ENCODE measurements at regions not wholly inside any gene's neighbourhood (a gene's known extent, or its start where the extent isn't known, plus 50 kb on each side); places are given as distances from the start of the nearest gene placed in this dataset.

GRCh38 chr10:31614611-31615010 is 295.6 kb downstream of the ZEB1 start:
- TF ChIP-seq, protein P1, sequence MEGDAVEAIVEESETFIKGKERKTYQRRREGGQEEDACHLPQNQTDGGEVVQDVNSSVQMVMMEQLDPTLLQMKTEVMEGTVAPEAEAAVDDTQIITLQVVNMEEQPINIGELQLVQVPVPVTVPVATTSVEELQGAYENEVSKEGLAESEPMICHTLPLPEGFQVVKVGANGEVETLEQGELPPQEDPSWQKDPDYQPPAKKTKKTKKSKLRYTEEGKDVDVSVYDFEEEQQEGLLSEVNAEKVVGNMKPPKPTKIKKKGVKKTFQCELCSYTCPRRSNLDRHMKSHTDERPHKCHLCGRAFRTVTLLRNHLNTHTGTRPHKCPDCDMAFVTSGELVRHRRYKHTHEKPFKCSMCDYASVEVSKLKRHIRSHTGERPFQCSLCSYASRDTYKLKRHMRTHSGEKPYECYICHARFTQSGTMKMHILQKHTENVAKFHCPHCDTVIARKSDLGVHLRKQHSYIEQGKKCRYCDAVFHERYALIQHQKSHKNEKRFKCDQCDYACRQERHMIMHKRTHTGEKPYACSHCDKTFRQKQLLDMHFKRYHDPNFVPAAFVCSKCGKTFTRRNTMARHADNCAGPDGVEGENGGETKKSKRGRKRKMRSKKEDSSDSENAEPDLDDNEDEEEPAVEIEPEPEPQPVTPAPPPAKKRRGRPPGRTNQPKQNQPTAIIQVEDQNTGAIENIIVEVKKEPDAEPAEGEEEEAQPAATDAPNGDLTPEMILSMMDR (optimal IDR thresholded peaks at IDR 0.05 in 1 of 3, IDR thresholded peaks at IDR 0.05 in 1 of 3, conservative IDR thresholded peaks at IDR 0.05 in 1 of 3; ENCODE audit: extremely low read depth in 1 of 3, insufficient read depth in 2 of 3, low read length in 3 of 3): no peak
- no peak for TF ChIP-seq EZH2 (IDR thresholded peaks at IDR 0.05; ENCODE audit: low read length)

GRCh38 chr10:31612082-31612481 is 293.1 kb downstream of the ZEB1 start:
- no peak for DNase-seq (ENCODE audit: low read depth, low spot score)
- no peaks in the 10 kb centered on the region for H3K36me3 ChIP-seq (ENCODE audit: control insufficient read depth in 2 of 2, extremely low read depth in 1 of 2, insufficient read depth in 2 of 2, low read length in 2 of 2)
- FAIRE-seq: no peak
- no peak overlapping the region for H2AFZ ChIP-seq (ENCODE audit: control insufficient read depth, low read length)
- no peaks in the 10 kb centered on the region for H3K9me1 ChIP-seq (ENCODE audit: control insufficient read depth, extremely low read depth, insufficient read depth, low read length)
- no peaks in the 10 kb centered on the region for H3K4me1 ChIP-seq (ENCODE audit: control insufficient read depth, extremely low read depth, insufficient read depth, low read length)
- H3K79me2 ChIP-seq (ENCODE audit: control insufficient read depth, insufficient read depth, low read length): no peaks in the 10 kb centered on the region
- H4K20me1 ChIP-seq (ENCODE audit: control insufficient read depth, extremely low read depth, insufficient read depth, low read length): no peaks in the 10 kb centered on the region
- dilution Hi-C loops (cut with MboI; ENCODE audit: extremely low pct_ligation_motif_present, low sequenced_read_pairs): no loop called here
- H3K4me2 ChIP-seq (ENCODE audit: control insufficient read depth, extremely low read depth, insufficient read depth, low read depth, low read length): no peak overlapping the region
- H3K27ac ChIP-seq (ENCODE audit: control insufficient read depth, insufficient read depth, low read length): no peak overlapping the region
- H3K27me3 ChIP-seq (ENCODE audit: control insufficient read depth, extremely low read depth, insufficient read depth, low read length): no peaks in the 10 kb centered on the region
- H3K9ac ChIP-seq (ENCODE audit: control insufficient read depth, extremely low read depth, insufficient read depth, low read length): no peak overlapping the region
- H3K4me3 ChIP-seq (ENCODE audit: control insufficient read depth in 2 of 3, extremely low read depth in 1 of 3, insufficient read depth in 2 of 3, low read depth in 1 of 3, low read length in 3 of 3): no peak overlapping the region
- H3K9me3 ChIP-seq (ENCODE audit: control insufficient read depth, low read depth, low read length): no peaks in the 10 kb centered on the region
- TF ChIP-seq, protein P1 (optimal IDR thresholded peaks at IDR 0.05 in 1 of 3, IDR thresholded peaks at IDR 0.05 in 1 of 3, conservative IDR thresholded peaks at IDR 0.05 in 1 of 3; ENCODE audit: extremely low read depth in 1 of 3, insufficient read depth in 2 of 3, low read length in 3 of 3): no peak
- TF ChIP-seq EZH2 (IDR thresholded peaks at IDR 0.05; ENCODE audit: low read length): no peak

More at GRCh38 chr10:31614611-31615010, 295.6 kb downstream of the ZEB1 start:
- no peak overlapping the region for H2AFZ ChIP-seq (ENCODE audit: control insufficient read depth, low read length)
- H3K4me3 ChIP-seq (ENCODE audit: control insufficient read depth in 2 of 3, extremely low read depth in 1 of 3, insufficient read depth in 2 of 3, low read depth in 1 of 3, low read length in 3 of 3): no peak overlapping the region
- no peaks in the 10 kb centered on the region for H3K27me3 ChIP-seq (ENCODE audit: control insufficient read depth, extremely low read depth, insufficient read depth, low read length)
- H3K9me3 ChIP-seq (ENCODE audit: control insufficient read depth, low read depth, low read length): no peaks in the 10 kb centered on the region
- H3K79me2 ChIP-seq (ENCODE audit: control insufficient read depth, insufficient read depth, low read length): no peaks in the 10 kb centered on the region
- H4K20me1 ChIP-seq (ENCODE audit: control insufficient read depth, extremely low read depth, insufficient read depth, low read length): no peaks in the 10 kb centered on the region
- DNase-seq (ENCODE audit: low read depth, low spot score) (no peak), FAIRE-seq (no peak)
- H3K4me2 ChIP-seq (ENCODE audit: control insufficient read depth, extremely low read depth, insufficient read depth, low read depth, low read length): no peak overlapping the region
- no peaks in the 10 kb centered on the region for H3K9me1 ChIP-seq (ENCODE audit: control insufficient read depth, extremely low read depth, insufficient read depth, low read length)
- no peak overlapping the region for H3K27ac ChIP-seq (ENCODE audit: control insufficient read depth, insufficient read depth, low read length)
- H3K9ac ChIP-seq (ENCODE audit: control insufficient read depth, extremely low read depth, insufficient read depth, low read length): no peak overlapping the region
- H3K36me3 ChIP-seq (ENCODE audit: control insufficient read depth in 2 of 2, extremely low read depth in 1 of 2, insufficient read depth in 2 of 2, low read length in 2 of 2): no peaks in the 10 kb centered on the region
- H3K4me1 ChIP-seq (ENCODE audit: control insufficient read depth, extremely low read depth, insufficient read depth, low read length): peaks cover under 1% of the 10 kb centered on the region
- dilution Hi-C loops (cut with MboI; ENCODE audit: extremely low pct_ligation_motif_present, low sequenced_read_pairs): no loop called here
